SKM-1 treated with dmso at 0.1 percent for 144 hours (cell line): ENCODE measurements at regions not wholly inside any gene's neighbourhood (a gene's known extent, or its start where the extent isn't known, plus 50 kb on each side); places are given as distances from the start of the nearest gene placed in this dataset.
"Not testable (repeated sequence)": the region's sequence is repeated elsewhere in the genome, so short reads cannot be mapped to it uniquely, and the experiment has no call there.

Experiments used
- DNase-seq: peaks from one replicate; lab custom pipeline; 2025; ENCODE audit not compliant: unreplicated experiment; lab: John Stamatoyannopoulos, UW

GRCh38 chr15:59835776-59836175 is 146.7 kb upstream of the BNIP2 start:
- DNase-seq = no peak

GRCh38 chr15:59834528-59834927 is 145.4 kb upstream of the BNIP2 start:
- no peak for DNase-seq

DNA sequence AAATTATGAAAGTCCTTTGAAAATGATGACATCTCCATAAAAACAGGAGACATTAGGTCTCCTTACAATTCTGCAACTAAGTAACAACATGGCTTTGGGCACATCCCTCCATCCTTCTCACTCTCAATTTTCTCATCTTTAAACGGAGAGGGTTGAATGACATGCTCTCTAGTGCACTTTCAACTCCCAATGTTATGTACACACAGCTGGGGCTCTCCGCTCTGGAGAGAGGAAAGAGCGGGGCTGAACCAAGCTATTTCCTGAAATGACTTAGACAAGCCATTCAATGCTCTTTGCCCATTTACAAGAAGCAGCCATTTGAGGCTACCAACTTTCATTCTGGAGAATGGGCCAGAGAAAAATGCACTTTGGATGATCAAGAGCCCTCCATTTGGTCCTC is 144.2 kb upstream of the BNIP2 start:
- DNase-seq = no peak

- DNase-seq = no peak
These were observed 141.8 kb upstream of the BNIP2 start for GRCh38 chr15:59830873-59831272.

DNA sequence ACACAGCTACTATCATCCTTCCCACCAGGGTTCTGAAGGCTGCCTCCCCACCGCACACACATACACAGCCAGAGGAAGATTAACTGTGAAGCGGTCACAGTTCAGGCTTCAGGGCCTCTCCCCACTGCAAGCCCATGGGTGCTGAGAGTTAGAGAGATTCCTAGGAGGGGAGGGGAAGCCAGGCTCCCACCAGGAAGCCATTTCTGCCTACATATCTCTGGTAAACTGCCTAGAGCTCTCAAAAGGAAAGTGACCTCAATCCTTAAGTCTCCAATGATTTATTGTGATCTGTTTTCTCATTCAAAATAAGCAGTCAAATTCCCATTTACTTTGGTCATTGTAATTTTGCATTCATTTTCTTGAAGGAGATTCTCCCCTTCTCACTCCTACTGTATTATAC is 141.0 kb upstream of the BNIP2 start:
- no peak for DNase-seq

DNA sequence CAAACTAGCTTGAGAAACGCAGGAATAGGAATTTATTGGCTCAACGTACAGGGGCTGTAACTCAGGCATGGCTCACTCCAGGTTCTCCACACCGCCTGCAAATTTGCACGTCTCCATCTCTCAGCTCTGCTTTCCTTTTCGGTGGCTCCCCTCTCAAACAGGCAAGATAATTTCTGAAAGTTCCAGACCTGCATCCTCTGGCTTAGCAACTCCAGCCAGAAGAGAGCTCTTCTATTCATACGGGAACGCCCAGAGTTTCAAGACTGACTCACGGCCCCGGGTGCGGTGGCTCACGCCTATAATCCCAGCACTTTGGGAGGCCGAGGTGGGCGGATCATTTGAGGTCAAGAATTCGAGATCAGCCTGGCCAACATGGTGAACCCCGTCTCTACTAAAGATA is 139.7 kb upstream of the BNIP2 start:
- no peak for DNase-seq

GRCh38 chr15:59828263-59828662 is 139.1 kb upstream of the BNIP2 start:
- DNase-seq = no peak

DNA sequence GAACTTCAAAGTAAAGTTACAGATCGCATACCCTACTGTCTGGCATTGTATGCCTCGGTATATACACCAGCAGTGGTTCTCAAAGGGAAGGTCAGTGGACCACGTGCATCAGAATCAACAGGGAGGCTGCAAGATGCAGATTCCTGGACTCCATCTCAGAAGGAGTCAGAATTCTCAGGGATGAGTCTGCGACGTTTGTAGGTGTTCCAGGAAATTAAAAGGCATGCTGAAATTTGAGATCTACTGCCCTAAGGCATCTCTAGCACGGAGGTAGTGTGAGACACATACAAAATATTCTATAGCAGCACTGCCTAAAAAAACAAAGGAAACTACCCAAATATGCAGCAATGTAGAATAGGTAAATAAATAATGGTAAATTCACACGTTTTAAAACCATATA is 136.8 kb upstream of the BNIP2 start:
- no peak for DNase-seq

DNA sequence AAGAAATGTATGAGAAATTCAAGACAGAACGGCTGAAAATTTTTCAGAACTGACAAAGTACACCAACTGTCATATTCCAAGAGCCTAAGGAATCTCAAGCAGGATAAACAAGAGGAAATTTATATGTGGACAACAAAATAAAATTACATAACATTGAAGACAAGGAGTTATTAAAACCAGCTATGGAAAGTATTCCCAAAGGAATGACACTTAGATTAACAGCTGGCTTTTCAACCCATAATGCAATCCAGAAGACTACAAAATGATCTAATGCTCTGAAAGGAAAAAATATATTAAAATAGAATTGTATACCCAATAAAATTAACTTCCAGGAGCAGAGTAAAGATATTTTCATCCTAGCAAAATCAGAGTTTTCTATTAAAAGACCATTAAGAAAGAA is 132.2 kb upstream of the BNIP2 start:
- no peak for DNase-seq

DNA sequence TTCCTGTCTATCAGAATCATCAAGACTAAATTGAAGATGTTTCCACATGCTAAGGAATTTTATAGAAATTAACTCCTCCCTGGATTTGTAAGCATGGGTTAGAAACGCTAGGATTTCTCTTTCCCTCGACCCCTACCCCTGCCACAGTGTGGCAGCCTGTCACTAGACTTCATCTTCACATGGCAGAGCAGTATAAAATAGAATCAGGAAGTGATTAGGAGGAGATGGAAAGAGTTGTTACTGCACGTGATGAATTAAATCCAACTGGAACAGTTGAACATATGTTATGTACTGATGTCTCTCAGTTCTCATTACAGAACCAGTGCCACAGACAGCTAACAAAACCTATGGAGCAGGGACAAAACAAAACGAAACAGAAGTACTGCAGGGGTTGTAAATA is 130.0 kb upstream of the BNIP2 start:
- DNase-seq = no peak

DNA sequence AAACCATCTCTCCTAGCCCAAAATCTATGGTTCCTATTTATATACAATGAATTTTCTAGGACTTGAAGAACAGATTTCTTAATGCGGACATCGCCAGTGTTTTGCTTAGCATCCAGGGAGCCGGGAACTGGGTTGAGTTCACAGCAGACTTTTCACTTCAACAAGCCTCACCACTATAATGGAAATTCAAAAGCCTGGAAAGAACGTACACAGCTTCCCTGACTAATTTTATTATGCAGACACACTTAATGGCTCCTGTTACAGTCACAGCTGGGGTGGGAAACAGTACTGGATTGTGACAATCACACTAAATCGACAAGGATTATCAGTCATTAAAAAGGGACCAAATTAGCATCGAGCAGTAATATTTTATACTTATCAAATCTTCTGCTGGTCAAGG is 129.2 kb upstream of the BNIP2 start:
- no peak for DNase-seq

- no peak for DNase-seq
These were observed 128.7 kb upstream of the BNIP2 start for GRCh38 chr15:59817834-59818233.

GRCh38 chr15:59817053-59817452 is 127.9 kb upstream of the BNIP2 start:
- DNase-seq = no peak

- DNase-seq = no peak
These were observed 125.3 kb upstream of the BNIP2 start for GRCh38 chr15:59814409-59814808.

GRCh38 chr15:59812889-59813288 is 123.8 kb upstream of the BNIP2 start:
- no peak for DNase-seq

DNA sequence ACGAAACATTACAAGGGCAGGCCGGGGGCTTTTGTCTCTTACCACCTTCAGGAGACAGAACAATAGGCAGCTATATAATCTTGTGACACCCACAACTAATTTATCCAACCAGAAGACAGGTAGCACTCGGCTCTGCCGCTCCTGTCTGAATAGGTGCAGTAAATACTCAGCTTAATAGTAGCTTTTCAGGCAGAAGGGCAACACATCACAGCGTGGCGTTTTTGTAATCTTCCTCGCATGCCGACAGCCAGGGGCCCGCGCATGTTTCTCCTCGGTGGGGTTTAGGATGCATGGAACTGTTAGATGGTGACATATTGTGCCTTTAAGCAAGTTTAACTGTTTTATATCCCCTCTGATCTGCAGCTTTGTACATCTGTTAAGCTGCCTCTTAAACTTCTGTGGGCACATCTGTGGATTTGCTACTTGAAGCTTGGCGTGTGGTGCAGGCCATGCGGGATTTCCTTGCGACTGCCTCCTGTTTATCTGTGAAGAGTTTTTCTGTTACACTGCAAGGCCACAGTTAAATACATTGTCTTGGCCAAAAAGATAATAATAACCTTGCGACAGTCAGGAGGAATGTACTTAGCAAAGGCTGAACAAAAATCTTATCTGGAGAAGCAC is 123.2 kb upstream of the BNIP2 start:
- no peak for DNase-seq

- not testable (repeated sequence) for DNase-seq
These were observed 114.3 kb upstream of the BNIP2 start for GRCh38 chr15:59803293-59803966.

- no peak for DNase-seq
These were observed 112.5 kb upstream of the BNIP2 start for GRCh38 chr15:59801649-59802048.

DNA sequence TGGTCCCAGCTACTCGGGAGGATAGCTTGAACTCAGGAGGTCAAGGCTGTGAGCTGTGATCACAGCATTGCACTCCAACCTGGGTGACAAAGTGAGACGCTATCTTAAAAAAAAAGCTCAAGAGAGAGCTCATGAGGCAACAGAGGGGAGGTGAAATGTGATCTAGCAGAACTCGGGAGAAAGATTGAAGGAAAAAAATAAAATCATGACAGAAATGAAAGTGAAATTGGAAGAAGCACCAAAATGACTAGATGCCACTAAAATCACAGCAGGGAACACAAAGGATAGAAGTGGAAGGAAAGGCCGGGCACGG is 109.4 kb upstream of the BNIP2 start:
- DNase-seq = no peak

GRCh38 chr15:59797756-59798604 is 108.9 kb upstream of the BNIP2 start:
- DNase-seq = no peak

- peak; percentile 11 for DNase-seq
These were observed 105.2 kb upstream of the BNIP2 start for GRCh38 chr15:59794229-59794886.

- DNase-seq = no peak
These were observed 103.2 kb upstream of the BNIP2 start for GRCh38 chr15:59792359-59792758.
